ENCODE measurements at regions not wholly inside any gene's neighbourhood (a gene's known extent, or its start where the extent isn't known, plus 50 kb on each side); places are given as distances from the start of the nearest gene placed in this dataset.
"Not testable (repeated sequence)": the region's sequence is repeated elsewhere in the genome, so short reads cannot be mapped to it uniquely, and the experiment has no call there.

DNA sequence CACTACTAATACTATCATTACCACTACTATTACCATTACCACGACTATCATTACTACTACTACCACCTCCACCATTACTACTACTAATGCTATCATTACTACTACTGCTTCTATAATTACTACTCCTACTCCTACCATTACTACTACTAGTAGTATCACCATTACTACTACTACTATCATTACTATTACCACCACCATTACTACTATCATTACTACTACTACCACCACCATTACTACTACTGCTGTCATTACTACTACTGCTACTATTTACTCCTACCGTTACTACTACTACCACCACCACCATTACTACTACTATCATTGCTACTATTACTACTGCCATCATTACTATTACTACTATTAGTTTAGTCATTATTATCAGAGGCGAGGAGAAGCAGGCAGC lies 140.9 kb upstream of the KCNJ15 start:
- FAIRE-seq, result no peak

GRCh38 chr21:38119793-38120192 lies 137.0 kb upstream of the KCNJ15 start:
- no peak for FAIRE-seq

DNA sequence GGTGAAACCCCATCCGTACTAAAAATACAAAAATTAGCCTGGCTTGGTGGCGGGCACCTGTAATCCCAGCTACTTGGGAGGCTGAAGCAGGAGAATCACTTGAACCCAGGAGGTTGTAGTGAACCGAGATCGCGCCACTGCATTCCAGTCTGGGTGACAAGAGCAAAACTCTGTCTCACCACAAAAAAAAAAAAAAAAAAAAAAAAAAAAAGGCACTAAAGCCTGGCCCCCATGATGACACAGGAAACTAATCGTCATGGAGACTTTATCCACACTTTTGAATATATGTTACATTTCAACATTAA lies 136.2 kb upstream of the KCNJ15 start:
- FAIRE-seq, result not testable (repeated sequence)

DNA sequence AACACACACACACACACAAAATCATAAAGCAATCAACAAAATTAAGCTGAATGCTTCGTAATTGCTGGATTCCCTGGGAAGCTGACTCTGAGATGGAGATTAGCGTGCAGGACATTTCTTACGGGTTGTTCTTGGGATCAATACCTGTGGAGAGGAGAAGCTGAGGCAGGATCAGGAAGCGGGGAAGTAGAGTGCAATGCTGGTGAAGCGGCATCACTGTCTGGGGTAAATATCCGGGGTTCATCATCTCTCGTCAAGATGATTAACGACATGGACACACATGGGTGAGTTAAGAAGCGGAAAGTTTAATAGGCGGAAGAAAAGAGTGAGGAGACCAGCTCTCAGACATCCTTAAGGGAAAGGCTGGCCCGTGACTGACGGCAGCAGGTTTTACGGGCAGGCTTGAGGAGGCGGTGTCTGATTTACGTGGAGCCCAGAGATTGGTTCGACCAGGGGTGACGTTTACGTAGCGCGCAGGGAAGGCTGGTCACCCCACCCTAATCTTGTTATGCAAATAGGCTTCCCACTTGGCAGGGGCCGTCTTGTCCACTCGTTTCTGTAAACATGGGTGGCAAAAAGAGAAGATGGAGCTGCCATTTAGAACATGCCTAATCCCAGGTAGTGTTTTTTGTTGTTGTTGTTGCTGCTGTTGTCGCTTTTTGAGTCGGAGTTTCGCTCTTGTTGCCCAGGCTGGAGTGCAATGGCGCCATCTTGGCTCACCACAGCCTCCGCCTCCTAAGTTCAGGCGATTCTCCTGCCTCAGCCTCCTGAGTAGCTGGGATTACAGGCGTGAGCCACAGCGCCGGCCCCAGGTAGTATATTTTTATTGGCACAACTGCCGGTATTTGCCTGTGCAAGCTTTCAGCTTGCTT lies 135.6 kb upstream of the KCNJ15 start:
- no peak for FAIRE-seq

DNA sequence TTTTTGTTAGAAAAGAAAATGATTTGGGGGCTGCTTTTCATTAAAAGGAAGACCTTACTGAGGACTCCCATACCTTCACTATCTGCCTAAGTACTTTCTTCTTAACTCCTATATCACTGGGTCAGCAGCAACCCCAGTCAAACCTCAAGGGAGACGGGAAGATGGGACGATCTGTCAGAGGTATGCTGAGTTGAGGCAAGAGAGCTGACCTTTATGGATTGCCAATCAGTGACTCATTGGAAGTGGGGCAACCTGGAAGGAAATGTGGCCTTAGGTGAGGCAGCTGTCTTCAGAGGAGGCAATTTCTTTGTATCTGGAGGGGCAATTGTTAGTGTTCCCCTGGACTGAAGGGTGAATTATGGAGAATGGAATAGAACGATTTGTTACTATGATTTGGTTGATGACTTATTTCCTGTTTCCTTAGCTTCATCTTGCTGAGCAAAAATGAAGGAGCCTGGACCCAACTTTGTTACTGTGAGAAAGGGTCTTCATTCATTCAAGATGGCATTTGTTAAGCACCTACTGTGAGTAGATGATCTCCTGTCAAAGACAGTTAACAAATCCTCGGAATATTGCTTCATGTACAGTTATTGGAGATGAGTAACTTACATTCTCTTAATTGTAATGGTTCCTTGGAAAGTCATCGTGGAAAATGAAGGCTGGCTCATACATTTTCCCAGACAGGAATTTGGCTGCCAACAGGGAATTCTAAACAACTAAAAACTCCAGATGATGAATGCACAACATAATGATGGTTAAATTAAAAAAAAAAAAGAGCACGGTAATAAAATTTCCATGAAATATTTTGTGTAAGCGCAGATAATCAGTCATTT lies 134.7 kb upstream of the KCNJ15 start:
- no peak for FAIRE-seq

GRCh38 chr21:38123626-38124025 lies 133.2 kb upstream of the KCNJ15 start:
- FAIRE-seq, result peak; percentile 47

DNA sequence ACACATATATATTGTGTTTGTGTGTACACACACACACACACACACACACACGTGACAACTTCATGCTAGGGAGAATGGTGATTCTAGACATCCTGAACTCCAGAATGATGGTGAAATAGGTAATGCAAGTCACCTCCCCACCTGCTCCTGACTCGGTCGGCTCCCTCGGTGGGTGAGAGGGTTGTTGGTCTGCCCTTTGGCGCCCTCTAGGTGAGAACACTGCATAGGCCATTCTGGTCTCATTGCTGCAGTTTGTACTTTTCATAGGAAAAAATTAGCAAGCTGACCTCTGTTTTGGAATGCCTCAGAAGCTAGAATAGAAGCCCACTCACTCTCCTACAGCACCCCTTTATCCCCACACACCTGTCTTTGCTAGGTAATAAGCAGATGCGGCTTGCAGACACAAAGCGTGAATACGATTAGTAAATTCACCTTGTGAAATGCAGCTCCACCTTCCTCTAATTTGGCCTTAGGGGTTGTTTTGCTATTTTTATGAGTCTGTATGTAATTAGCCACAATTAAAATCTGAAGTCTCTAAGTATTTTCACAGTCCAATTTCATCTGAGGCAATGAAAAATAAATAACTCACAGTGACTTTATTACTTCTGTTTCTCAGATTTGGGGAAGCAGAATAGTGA lies 130.0 kb upstream of the KCNJ15 start:
- peak; percentile 17 for FAIRE-seq

DNA sequence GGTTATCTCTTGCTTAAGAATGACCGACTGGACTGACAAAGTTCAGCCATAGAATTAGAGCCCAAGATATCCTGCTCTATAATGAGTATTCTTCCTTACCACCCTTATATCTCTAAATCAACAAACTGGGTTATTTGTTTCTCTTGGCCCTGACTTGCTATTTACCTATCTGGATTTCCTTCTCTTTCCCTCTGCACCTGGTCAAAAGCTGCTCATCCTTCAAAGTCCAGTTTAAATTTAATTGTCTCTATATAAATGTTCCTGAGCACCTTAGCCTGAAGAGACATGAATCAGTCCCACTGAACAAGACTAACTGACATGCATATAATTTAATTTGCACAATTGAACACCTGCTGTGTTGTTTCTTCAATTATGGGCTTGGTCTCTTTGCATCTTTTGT lies 127.1 kb upstream of the KCNJ15 start:
- FAIRE-seq, result no peak

DNA sequence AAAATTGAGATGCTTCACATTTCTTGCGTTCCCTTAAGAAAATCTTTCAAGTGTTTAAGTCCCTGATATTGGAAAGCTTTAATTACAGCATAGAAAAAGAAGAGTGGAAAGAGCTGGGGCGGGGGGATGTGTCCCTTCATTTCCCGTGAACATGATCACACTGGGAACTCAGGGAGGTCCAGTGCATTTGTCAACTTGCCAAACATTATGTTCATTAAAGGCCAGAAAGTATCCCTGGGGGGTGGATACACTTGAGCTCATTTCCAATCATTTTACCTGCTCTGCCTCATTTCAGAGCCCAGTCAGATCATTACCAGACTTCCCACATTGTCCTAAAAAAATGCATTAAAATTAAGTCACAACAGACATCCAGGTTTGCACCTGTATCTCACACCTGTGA lies 123.6 kb upstream of the KCNJ15 start:
- no peak for FAIRE-seq

GRCh38 chr21:38134084-38134873 lies 122.5 kb upstream of the KCNJ15 start:
- no peak for FAIRE-seq

- no peak for FAIRE-seq
These were observed 120.6 kb upstream of the KCNJ15 start for GRCh38 chr21:38136201-38136600.

DNA sequence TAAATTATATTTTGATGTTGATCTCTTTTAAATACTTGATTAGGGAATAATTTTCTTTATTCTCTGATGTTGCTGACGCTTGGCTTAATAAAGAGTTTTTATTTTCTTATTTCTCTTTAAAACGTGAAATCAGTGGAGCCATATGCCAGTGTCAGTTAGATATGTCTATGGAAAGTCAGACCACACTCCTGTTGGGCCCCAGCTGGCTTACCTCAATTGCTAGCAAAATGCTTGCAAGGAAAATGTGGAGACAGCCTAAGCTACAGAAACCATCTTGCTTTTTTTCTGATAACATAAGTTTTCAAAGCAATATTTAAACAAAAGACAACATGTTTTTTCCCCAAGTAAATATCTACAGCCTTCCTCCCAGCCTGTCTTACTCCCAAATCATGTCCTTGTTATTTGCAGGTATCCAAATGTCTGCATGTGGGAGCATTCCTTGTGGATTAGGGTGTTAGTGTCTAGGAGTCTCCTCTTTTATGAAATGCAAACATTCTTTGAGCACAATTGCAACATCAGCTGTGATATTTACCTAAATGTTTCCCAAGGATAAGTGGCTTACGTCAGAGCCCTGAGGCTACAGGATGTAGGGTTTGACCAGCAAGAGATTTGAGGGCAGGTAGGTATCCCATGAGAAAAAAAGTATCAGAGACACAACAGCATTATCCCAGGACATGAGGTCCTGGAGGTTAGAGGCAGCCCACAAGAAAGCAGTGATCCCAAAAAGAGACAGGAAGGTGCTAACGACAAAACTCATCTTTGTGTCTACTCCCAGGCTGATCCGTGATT lies 117.2 kb upstream of the KCNJ15 start:
- FAIRE-seq, result no peak

DNA sequence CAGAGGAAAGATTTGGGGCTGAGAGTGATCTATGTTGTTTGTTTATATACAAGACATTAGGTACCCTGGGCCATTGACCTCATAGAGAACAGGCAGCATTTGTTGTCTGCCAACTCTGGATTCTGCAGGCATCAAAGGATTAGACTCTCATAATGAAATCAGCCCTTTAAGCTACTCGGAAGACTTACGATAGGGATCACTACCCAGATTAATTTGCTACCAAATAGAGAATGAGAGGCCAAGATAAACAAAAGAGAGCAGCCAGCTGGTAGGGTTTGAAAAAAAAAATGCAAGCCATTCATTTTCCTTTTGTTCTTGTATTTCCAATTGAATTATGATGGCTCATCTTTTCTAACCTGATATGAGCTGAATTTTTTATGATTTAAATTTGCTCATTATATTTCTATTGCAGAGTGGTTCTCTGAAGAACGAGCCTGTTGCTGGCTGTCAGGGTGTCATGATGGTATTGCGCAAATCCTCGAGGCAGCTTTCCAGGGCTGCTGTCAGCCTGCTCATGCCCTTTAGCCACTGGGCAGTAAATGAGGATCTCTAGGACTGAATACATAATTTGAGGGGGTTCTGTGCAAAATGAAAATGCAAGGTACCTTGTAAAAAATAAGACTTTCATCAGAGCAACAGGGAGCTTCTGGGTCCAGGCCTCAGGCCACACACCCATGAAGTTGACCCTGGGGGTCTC lies 116.4 kb upstream of the KCNJ15 start:
- peak; percentile 73 for FAIRE-seq

DNA sequence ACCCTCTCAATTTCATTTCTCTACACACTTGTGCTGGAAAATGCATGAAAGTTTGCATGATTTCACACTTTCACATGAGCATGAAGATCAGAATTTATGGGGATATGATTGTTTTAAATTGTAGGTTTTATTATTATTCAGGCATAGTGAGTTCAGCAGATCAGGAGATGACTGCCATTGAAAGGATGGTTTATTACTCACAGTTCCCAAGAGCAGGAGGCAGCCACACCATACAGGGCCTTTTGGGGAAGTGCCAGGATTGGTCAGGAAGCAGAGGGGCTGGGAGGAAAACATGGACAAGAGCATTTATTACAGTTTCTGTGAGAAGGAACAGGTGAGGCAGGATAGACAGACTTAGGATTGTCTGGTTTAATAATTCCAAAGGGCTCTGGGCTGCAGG lies 114.6 kb upstream of the KCNJ15 start:
- no peak for FAIRE-seq

GRCh38 chr21:38144193-38144592 lies 112.6 kb upstream of the KCNJ15 start:
- no peak for FAIRE-seq

GRCh38 chr21:38145104-38145503 lies 111.7 kb upstream of the KCNJ15 start:
- FAIRE-seq, result no peak

GRCh38 chr21:38147391-38147790 lies 109.4 kb upstream of the KCNJ15 start:
- no peak for FAIRE-seq

GRCh38 chr21:38148046-38148445 lies 108.7 kb upstream of the KCNJ15 start:
- FAIRE-seq, result no peak

DNA sequence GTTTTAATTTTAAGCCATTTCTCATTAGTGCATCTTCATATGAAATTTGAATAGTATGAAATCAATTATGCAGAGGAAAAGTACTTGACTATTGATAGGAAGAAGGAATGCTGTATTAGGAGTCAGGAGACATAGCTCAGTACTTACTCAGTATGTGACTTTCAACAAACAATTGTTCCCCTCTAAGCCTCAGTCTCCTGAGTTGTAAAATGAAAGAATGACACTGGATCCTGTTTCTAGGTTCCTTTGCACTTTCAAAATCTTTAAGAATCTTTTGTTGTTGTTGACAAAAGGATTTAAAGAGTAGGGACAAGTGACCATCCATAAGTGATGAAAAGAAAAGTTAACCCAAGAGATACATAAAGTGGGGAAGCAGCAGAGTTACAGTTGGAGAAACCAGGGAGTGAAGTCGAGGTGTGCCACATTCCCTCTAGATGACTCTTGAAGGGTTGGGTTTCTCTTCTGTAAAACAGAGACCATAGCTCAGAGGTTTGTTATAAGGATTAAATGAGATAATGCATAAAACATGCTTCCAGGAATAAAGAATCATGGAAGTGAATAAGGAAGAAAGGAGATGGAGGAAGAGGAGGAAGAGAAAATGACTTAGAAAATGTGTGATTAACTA lies 105.7 kb upstream of the KCNJ15 start:
- no peak for FAIRE-seq

DNA sequence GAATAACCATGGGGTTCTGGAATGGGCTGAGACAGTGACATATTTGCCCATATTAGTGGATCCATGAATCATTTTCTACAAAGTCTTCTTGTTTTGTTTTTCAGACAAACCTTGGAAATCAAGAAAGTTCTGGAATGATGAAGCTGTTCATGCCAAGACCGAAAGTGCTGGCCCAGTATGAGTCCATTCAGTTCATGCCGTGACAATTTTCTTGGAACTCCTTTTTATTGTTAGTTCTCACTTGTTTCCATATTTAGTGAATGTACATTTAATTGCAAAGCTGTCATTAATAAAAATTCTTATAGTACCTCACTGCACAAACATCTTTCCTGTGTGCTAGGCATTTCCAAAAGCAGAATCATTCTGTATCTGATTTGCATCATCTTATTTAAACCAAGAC lies 100.6 kb upstream of the KCNJ15 start:
- no peak for FAIRE-seq

DNA sequence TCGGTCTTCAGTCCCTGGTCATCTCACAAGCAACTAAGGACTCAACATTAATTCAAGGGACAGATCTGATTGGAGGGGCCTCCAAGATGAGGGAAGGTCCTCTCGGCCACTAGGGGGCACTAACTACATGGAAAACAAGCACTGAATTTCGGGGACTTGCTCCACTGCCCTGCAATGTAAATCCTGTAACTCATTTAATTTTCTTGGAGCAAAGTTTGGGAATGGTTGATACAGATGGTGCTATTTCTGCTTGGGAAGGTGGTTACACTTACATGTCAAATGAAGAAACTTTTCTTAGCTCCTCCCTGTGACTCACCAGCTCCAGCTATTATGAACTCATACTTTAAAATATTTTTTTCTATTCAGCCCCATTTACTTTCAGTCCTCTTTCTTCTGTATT lies 97.4 kb upstream of the KCNJ15 start:
- no peak for FAIRE-seq
